ENCODE measurements at regions not wholly inside any gene's neighbourhood (a gene's known extent, or its start where the extent isn't known, plus 50 kb on each side); places are given as distances from the start of the nearest gene placed in this dataset.

GRCh38 chr1:157399343-157399983, 152.9 kb downstream of the FCRL5 start:
- no peak overlapping the region for H3K4me2 ChIP-seq (replicated peaks; ENCODE audit: extremely low read depth, low read length, poor library complexity, severe bottlenecking)
- no peak overlapping the region for H3K9ac ChIP-seq (ENCODE audit: insufficient read depth, low read length, poor library complexity, severe bottlenecking)
- H3K79me2 ChIP-seq (ENCODE audit: insufficient read depth, low read length), result no peaks in the 10 kb centered on the region
- H2AFZ ChIP-seq (ENCODE audit: insufficient read depth, low read depth, low read length, poor library complexity, severe bottlenecking), result no peak overlapping the region
- no peak overlapping the region for H3K27ac ChIP-seq (ENCODE audit: low read depth in 1 of 2, low read length in 2 of 2)
- no peaks in the 10 kb centered on the region for H4K20me1 ChIP-seq (ENCODE audit: insufficient read depth, low read length)
- Mint-ChIP-seq H3K4me3 (no peak overlapping the region), H3K27me3 (ENCODE audit: low read depth in 3 of 3) (peaks cover 0 to 2% (median 2%) of the 10 kb centered on the region in 3 donors), H3K27ac (peak overlapping the region in 2 of 7 donors; percentile 40 to 42), H3K4me1 (peaks cover 54% of the 10 kb centered on the region), H3K36me3 (no peaks in the 10 kb centered on the region), H3K9me3 (peaks cover 0 to 3% (median 0%) of the 10 kb centered on the region in 7 donors)
- DNase-seq, result no peak
- TF ChIP-seq, protein P1, sequence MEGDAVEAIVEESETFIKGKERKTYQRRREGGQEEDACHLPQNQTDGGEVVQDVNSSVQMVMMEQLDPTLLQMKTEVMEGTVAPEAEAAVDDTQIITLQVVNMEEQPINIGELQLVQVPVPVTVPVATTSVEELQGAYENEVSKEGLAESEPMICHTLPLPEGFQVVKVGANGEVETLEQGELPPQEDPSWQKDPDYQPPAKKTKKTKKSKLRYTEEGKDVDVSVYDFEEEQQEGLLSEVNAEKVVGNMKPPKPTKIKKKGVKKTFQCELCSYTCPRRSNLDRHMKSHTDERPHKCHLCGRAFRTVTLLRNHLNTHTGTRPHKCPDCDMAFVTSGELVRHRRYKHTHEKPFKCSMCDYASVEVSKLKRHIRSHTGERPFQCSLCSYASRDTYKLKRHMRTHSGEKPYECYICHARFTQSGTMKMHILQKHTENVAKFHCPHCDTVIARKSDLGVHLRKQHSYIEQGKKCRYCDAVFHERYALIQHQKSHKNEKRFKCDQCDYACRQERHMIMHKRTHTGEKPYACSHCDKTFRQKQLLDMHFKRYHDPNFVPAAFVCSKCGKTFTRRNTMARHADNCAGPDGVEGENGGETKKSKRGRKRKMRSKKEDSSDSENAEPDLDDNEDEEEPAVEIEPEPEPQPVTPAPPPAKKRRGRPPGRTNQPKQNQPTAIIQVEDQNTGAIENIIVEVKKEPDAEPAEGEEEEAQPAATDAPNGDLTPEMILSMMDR (IDR thresholded peaks at IDR 0.05), result no peak
- H3K9me3 ChIP-seq (replicated peaks in 1 of 2; ENCODE audit: control insufficient read depth in 1 of 2, insufficient read depth in 1 of 2, low read length in 2 of 2), result no peaks in the 10 kb centered on the region
- 50% methylated on average over 1 of the region's 3 CpGs for WGBS (ENCODE audit: insufficient coverage)
- no peak overlapping the region for H3K4me3 ChIP-seq (replicated peaks in 1 of 3; ENCODE audit: low read depth in 2 of 3, low read length in 3 of 3)
- no peaks in the 10 kb centered on the region for H3K27me3 ChIP-seq (ENCODE audit: control insufficient read depth in 2 of 2, insufficient read depth in 2 of 2, low read length in 2 of 2)
- H3K36me3 ChIP-seq (replicated peaks in 1 of 2; ENCODE audit: control insufficient read depth in 1 of 2, insufficient read depth in 2 of 2, low read length in 2 of 2), result no peaks in the 10 kb centered on the region
- H3K4me1 ChIP-seq (ENCODE audit: control insufficient read depth in 1 of 2, insufficient read depth in 2 of 2, low read length in 2 of 2), result peaks cover 40 to 47% of the 10 kb centered on the region in 2 donors
- intact Hi-C loops (cut with micrococcal nuclease), result loop anchor here in 1 of 2 donors (5.0 kb wide), 1 partner anchor 38 kb away; no protein-coding TSS in a partner anchor

- intact Hi-C loops (cut with micrococcal nuclease), result no loop called here
- no peaks in the 10 kb centered on the region for H3K79me2 ChIP-seq (ENCODE audit: insufficient read depth, low read length)
- H3K4me3 Mint-ChIP-seq, result no peak overlapping the region
- no peak overlapping the region for H2AFZ ChIP-seq (ENCODE audit: insufficient read depth, low read depth, low read length, poor library complexity, severe bottlenecking)
- no peaks in the 10 kb centered on the region for H4K20me1 ChIP-seq (ENCODE audit: insufficient read depth, low read length)
- no peak for DNase-seq
- no peaks in the 10 kb centered on the region for H3K9me3 ChIP-seq (replicated peaks in 1 of 2; ENCODE audit: control insufficient read depth in 1 of 2, insufficient read depth in 1 of 2, low read length in 2 of 2)
- WGBS (ENCODE audit: insufficient coverage), result 73% methylated on average over 5 of the region's 6 CpGs
- H3K36me3 Mint-ChIP-seq, result no peaks in the 10 kb centered on the region
- H3K4me1 Mint-ChIP-seq, result no peaks in the 10 kb centered on the region
- no peak overlapping the region for H3K4me3 ChIP-seq (replicated peaks in 1 of 3; ENCODE audit: low read depth in 2 of 3, low read length in 3 of 3)
- H3K4me1 ChIP-seq (ENCODE audit: control insufficient read depth in 1 of 2, insufficient read depth in 2 of 2, low read length in 2 of 2), result no peaks in the 10 kb centered on the region
- H3K9ac ChIP-seq (ENCODE audit: insufficient read depth, low read length, poor library complexity, severe bottlenecking), result no peak overlapping the region
- no peak overlapping the region for H3K27ac ChIP-seq (ENCODE audit: low read depth in 1 of 2, low read length in 2 of 2)
- H3K27ac Mint-ChIP-seq, result no peak overlapping the region
- H3K9me3 Mint-ChIP-seq, result peaks cover 0 to 4% (median 0%) of the 10 kb centered on the region in 7 donors
- peaks cover 3 to 5% (median 4%) of the 10 kb centered on the region in 3 donors for H3K27me3 Mint-ChIP-seq (ENCODE audit: low read depth in 3 of 3)
- H3K4me2 ChIP-seq (replicated peaks; ENCODE audit: extremely low read depth, low read length, poor library complexity, severe bottlenecking), result no peak overlapping the region
- H3K36me3 ChIP-seq (replicated peaks in 1 of 2; ENCODE audit: control insufficient read depth in 1 of 2, insufficient read depth in 2 of 2, low read length in 2 of 2), result no peaks in the 10 kb centered on the region
- TF ChIP-seq, protein P1 (IDR thresholded peaks at IDR 0.05), result no peak
- H3K27me3 ChIP-seq (ENCODE audit: control insufficient read depth in 2 of 2, insufficient read depth in 2 of 2, low read length in 2 of 2), result no peaks in the 10 kb centered on the region
Observed at GRCh38 chr1:157390651-157391050, 161.7 kb downstream of the FCRL5 start.

Measured in CD14-positive monocyte (primary cell).